DMS153 treated with DMSO at 0.1 percent for 48 hours (cell line): ENCODE measurements at regions not wholly inside any gene's neighbourhood (a gene's known extent, or its start where the extent isn't known, plus 50 kb on each side); places are given as distances from the start of the nearest gene placed in this dataset.

Experiments used
- DNase-seq: peaks from one replicate; lab custom pipeline; 2025; ENCODE audit not compliant: unreplicated experiment; lab: John Stamatoyannopoulos, UW

GRCh38 chr1:229952670-229953520 lies 114.1 kb upstream of the GALNT2 start:
- no peak for DNase-seq

GRCh38 chr1:229953736-229954326 lies 113.2 kb upstream of the GALNT2 start:
- no peak for DNase-seq

- DNase-seq = no peak
Measured at GRCh38 chr1:229964281-229964680, 102.8 kb upstream of the GALNT2 start.

DNA sequence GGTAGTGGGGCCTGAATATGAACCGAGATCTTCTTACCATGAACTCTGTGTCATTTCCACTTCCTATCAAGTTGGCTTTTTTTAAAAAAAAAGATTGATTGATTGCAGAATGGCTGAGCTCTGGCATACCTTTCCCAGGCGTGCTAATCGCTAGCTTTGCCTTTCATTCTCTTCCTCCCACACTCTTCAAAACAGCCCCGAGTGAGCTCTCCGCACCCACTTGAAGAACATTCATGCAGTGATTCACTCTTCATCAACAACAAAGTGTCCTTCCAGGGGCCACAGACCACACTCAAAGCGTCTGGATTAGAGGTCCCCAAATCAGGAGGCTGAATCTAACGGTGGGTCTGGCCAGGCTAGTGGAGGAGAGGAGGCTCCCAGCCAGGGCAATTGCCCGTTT lies 96.3 kb upstream of the GALNT2 start:
- DNase-seq = no peak

- no peak for DNase-seq
Measured at GRCh38 chr1:229971141-229971540, 95.9 kb upstream of the GALNT2 start.

GRCh38 chr1:229972600-229973296 lies 94.3 kb upstream of the GALNT2 start:
- no peak for DNase-seq

DNA sequence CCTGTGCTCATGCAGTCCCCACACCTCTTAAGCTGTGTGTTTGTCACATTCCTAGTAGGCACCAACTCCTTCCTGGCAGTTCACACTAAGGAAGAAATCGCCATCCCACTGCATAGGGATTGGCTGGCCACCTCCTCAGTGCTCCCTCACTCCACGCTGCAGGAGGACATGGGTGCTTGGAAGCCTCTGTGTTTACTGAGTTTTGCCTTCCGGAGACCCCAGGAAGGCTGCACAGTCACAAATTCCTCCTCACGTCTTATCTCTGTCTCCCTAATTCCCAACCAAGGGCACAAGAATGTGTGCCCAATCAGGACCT lies 93.8 kb upstream of the GALNT2 start:
- no peak for DNase-seq

DNA sequence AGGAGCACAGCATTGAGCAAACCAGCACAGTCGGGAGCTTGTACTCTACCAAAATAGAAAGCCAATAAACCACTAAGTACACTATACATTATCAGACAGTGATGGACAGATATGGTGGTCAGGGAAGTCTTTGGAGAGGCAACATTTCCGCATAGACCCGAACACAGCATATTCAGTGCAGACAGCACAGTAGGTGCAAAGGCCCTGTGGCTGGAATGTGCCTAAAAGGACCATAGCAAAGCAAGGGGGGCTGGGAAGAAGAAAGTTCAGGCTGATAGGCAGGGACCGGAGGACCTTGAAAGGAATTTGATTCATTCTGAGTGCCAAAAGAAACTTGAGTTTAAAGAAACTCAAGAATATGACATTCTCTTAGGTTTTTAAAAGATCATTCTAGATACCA lies 92.0 kb upstream of the GALNT2 start:
- DNase-seq = no peak

GRCh38 chr1:229980009-229980408 lies 87.0 kb upstream of the GALNT2 start:
- peak; percentile 7 for DNase-seq

GRCh38 chr1:229981736-229982135 lies 85.3 kb upstream of the GALNT2 start:
- DNase-seq = no peak

DNA sequence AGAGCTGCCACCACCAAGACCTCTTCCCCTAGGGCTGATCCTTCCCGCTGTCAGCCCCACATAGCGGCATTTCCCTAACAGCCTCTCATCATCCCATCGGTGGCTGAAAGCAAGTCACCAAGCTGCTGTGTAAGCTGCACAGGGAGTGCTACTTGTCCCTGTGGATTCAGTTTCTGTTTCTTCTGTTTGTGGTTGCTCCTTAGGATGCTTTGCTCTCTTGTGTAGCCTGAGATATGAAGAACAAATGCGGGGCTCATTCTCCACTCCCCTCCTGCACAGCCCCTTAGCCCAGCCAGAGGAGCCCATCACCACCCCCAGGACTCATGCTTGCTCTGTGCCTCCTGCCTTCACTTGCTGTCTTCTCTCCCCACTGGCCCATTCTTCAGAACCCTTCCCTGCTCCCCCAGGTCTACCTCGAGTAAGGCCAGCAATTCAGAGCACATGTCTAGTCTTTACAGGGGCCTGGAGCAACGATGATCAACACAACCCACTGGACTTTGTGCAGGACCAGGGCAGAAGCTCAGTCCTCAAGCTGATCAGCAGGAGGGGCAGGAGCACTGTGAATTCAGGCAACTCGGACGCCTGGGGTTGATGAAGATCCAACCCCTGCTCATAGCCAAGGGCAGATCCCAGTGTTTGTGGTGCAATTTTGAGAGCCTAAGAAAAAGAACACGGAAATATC lies 82.6 kb upstream of the GALNT2 start:
- DNase-seq = no peak

GRCh38 chr1:229984992-229985612 lies 81.9 kb upstream of the GALNT2 start:
- no peak for DNase-seq

DNA sequence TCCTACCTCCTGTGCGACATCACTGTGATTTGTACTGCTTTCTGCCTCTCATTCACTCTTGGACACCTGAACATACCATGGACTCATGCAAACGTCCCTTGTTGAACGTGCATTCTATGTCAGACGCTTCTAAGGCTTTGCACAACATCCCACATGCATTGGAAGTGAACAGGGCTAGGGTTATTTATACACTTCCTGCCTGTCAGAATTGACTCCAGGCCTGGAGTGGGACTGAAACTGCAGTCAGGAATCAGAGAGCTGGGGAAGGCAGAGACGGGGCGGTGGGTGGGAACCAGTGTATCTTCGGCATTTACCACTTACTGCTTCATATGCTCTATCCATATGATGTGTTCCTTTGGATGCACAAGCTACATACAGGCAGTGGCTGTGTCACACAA lies 81.4 kb upstream of the GALNT2 start:
- no peak for DNase-seq

DNA sequence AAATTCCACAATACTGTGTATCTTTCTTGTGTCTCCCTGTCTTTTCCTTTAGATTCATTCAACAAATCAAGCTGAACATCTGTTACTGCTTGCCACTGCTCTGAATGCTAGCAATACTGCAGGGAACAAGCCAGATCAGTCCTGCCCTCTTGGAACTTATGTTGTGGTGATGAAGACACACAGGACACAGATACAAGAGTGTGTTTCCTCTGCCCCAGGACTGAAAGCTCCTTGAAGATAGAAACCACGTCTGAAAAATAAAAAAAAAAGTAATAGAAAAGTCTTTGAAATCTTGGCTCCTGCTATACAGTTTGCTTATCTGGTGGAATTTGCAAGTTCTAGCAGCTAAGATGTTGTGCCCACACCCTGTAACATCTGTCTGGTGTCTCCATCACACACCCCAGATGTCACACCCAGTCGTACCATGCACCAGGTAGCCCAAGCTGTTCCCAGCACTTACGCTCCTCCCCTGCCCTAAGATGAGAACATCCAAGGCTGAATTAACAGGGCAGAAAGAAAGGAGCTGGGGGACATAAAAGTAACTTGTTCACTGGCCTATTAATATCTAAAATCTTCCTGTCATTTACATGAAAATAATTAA lies 80.2 kb upstream of the GALNT2 start:
- no peak for DNase-seq

DNA sequence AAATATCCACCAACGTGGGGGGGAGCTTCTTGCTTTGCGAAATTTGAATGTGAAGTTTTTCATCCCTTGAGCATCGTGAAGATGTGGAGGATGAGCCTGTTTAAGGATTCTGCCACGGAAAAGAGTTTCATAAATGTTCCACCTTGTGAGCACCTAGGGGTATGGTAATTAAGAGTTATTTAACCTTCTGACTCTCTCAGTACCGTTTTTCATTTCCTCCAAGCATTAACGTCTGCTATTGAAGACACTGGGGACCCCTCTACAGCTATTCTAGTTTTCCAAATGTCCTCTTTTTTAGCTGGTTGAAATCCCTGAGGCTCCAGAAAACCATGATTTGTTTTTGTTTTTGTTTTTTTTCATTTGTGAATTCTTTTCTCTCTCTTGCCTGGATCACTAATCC lies 79.1 kb upstream of the GALNT2 start:
- no peak for DNase-seq

- no peak for DNase-seq
Measured at GRCh38 chr1:229988534-229988933, 78.5 kb upstream of the GALNT2 start.

- DNase-seq = no peak
Measured at GRCh38 chr1:229989591-229990248, 77.3 kb upstream of the GALNT2 start.

- no peak for DNase-seq
Measured at GRCh38 chr1:229990326-229990725, 76.7 kb upstream of the GALNT2 start.

GRCh38 chr1:229991104-229991513 lies 75.9 kb upstream of the GALNT2 start:
- DNase-seq = no peak

GRCh38 chr1:229991724-229992333 lies 75.2 kb upstream of the GALNT2 start:
- no peak for DNase-seq
